ENCODE measurements at regions not wholly inside any gene's neighbourhood (a gene's known extent, or its start where the extent isn't known, plus 50 kb on each side); places are given as distances from the start of the nearest gene placed in this dataset.
"Not testable (repeated sequence)": the region's sequence is repeated elsewhere in the genome, so short reads cannot be mapped to it uniquely, and the experiment has no call there.

- no peak for DNase-seq
- no peak for TF ChIP-seq GATA1 (IDR thresholded peaks at IDR 0.05; ENCODE audit: low read depth, low read length)
- TF ChIP-seq POLR2A (IDR thresholded peaks at IDR 0.05; ENCODE audit: low read length) = no peak
Measured at GRCh38 chr5:15375559-15375958, 124.4 kb upstream of the FBXL7 start.

GRCh38 chr5:15374886-15375285, 125.1 kb upstream of the FBXL7 start:
- TF ChIP-seq POLR2A (IDR thresholded peaks at IDR 0.05; ENCODE audit: low read length) (no peak), GATA1 (IDR thresholded peaks at IDR 0.05; ENCODE audit: low read depth, low read length) (no peak)
- no peak for DNase-seq

- TF ChIP-seq GATA1 (IDR thresholded peaks at IDR 0.05; ENCODE audit: low read depth, low read length) (no peak), POLR2A (IDR thresholded peaks at IDR 0.05; ENCODE audit: low read length) (no peak)
- DNase-seq = no peak
Measured at GRCh38 chr5:15373151-15373550, 126.8 kb upstream of the FBXL7 start.

- no peak for DNase-seq
- TF ChIP-seq POLR2A (IDR thresholded peaks at IDR 0.05; ENCODE audit: low read length) = no peak
- no peak for TF ChIP-seq GATA1 (IDR thresholded peaks at IDR 0.05; ENCODE audit: low read depth, low read length)
Measured at GRCh38 chr5:15371184-15371583, 128.8 kb upstream of the FBXL7 start.

GRCh38 chr5:15368835-15369234, 131.1 kb upstream of the FBXL7 start:
- TF ChIP-seq POLR2A (IDR thresholded peaks at IDR 0.05; ENCODE audit: low read length) = no peak
- TF ChIP-seq GATA1 (IDR thresholded peaks at IDR 0.05; ENCODE audit: low read depth, low read length) = no peak
- no peak for DNase-seq

- no peak for DNase-seq
Measured at GRCh38 chr5:15367489-15367888, 132.5 kb upstream of the FBXL7 start.

GRCh38 chr5:15366676-15367391, 133.1 kb upstream of the FBXL7 start:
- TF ChIP-seq POLR2A (IDR thresholded peaks at IDR 0.05; ENCODE audit: low read length) (no peak), GATA1 (IDR thresholded peaks at IDR 0.05; ENCODE audit: low read depth, low read length) (no peak)
- DNase-seq = no peak

More at GRCh38 chr5:15367489-15367888, 132.5 kb upstream of the FBXL7 start:
- TF ChIP-seq GATA1 (IDR thresholded peaks at IDR 0.05; ENCODE audit: low read depth, low read length) (no peak), POLR2A (IDR thresholded peaks at IDR 0.05; ENCODE audit: low read length) (no peak)

GRCh38 chr5:15365070-15365469, 134.9 kb upstream of the FBXL7 start:
- DNase-seq = no peak
- TF ChIP-seq GATA1 (IDR thresholded peaks at IDR 0.05; ENCODE audit: low read depth, low read length) = no peak
- no peak for TF ChIP-seq POLR2A (IDR thresholded peaks at IDR 0.05; ENCODE audit: low read length)

- no peak for TF ChIP-seq POLR2A (IDR thresholded peaks at IDR 0.05; ENCODE audit: low read length)
- no peak for DNase-seq
Measured at GRCh38 chr5:15363601-15364000, 136.4 kb upstream of the FBXL7 start.

- not testable (repeated sequence) for DNase-seq
Measured at GRCh38 chr5:15357092-15357453, 142.9 kb upstream of the FBXL7 start.

GRCh38 chr5:15356308-15357091, 143.5 kb upstream of the FBXL7 start:
- not testable (repeated sequence) for DNase-seq

GRCh38 chr5:15354021-15354420, 146.0 kb upstream of the FBXL7 start:
- no peak for DNase-seq
- no peak for TF ChIP-seq GATA1 (IDR thresholded peaks at IDR 0.05; ENCODE audit: low read depth, low read length)
- TF ChIP-seq POLR2A (IDR thresholded peaks at IDR 0.05; ENCODE audit: low read length) = no peak

GRCh38 chr5:15353086-15353645, 146.8 kb upstream of the FBXL7 start:
- TF ChIP-seq POLR2A (IDR thresholded peaks at IDR 0.05; ENCODE audit: low read length) = no peak
- TF ChIP-seq GATA1 (IDR thresholded peaks at IDR 0.05; ENCODE audit: low read depth, low read length) = no peak
- DNase-seq = no peak

GRCh38 chr5:15350614-15351013, 149.4 kb upstream of the FBXL7 start:
- no peak for TF ChIP-seq POLR2A (IDR thresholded peaks at IDR 0.05; ENCODE audit: low read length)
- no peak for TF ChIP-seq GATA1 (IDR thresholded peaks at IDR 0.05; ENCODE audit: low read depth, low read length)
- no peak for DNase-seq

GRCh38 chr5:15346738-15347137, 153.2 kb upstream of the FBXL7 start:
- no peak for TF ChIP-seq POLR2A (IDR thresholded peaks at IDR 0.05; ENCODE audit: low read length)
- no peak for TF ChIP-seq GATA1 (IDR thresholded peaks at IDR 0.05; ENCODE audit: low read depth, low read length)
- DNase-seq = no peak
